K562 (cell line): ENCODE measurements at regions not wholly inside any gene's neighbourhood (a gene's known extent, or its start where the extent isn't known, plus 50 kb on each side); places are given as distances from the start of the nearest gene placed in this dataset.

ENCODE experiments used
- ATAC-seq: fragments of 200-7000 bp; cut with Tn5 transposase; 3 replicates; pipeline ENCODE4 v1.9.1; 2020; ENCODE audit warnings: moderate library complexity
- BruUV-seq: library from RNA; stranded (reverse); fragments of 400-500 nt; replicated peaks from 2 replicates; lab custom pipeline; 2021; lab: Mats Ljungman, UMichigan
- CTCF ChIA-PET: fragments of 300-600 bp; formaldehyde crosslinking; extraction: SDS; loops from one replicate; lab custom pipeline; 2021; ENCODE audit warnings: low intra/inter-chr PET ratio; lab: Yijun Ruan, JAX
- POLR2A ChIA-PET: fragments of 300-600, 350-650 bp; sonication (Branson Sonifier 250); formaldehyde crosslinking; extraction: SDS; loops from one replicate; lab custom pipeline; 2021; ENCODE audit warnings: antibody characterized with exemption, inconsistent platforms; lab: Yijun Ruan, JAX
- DNase-seq, 4 experiments: peaks; one replicate each; pipeline versions ENCODE4 v3.0.0 to v3.0.0-alpha.2; 2011 to 2018; ENCODE audit warnings: low spot score in 3 of 4, mixed read lengths in 3 of 4; ENCODE audit errors: extremely low read depth in 1 of 4
- FAIRE-seq: peaks from 2 replicates; lab custom pipeline; 2011; peaks lifted over from hg19 to GRCh38; lab: Jason Lieb, UNC
- H2AFZ ChIP-seq: 2 replicates; pipeline ENCODE4 v1.6.0; 2011; ENCODE audit warnings: low read depth, low read length, control low read depth, inconsistent platforms
- H3K27ac ChIP-seq: fragments of 200-600 bp; 3 replicates; pipeline ENCODE4 v1.8.0; 2011; ENCODE audit warnings: low read depth, mild to moderate bottlenecking, control low read depth, inconsistent platforms, low read length, moderate library complexity, mixed read lengths; ENCODE audit errors: extremely low read depth
- H3K27me3 ChIP-seq, 2 experiments: fragments of 300-600 bp in 1 of 2; 2 replicates in 1 of 2; 3 replicates in 1 of 2; pipeline versions ENCODE4 v1.6.0 to v1.8.0; 2011; ENCODE audit warnings: inconsistent platforms in 2 of 2, low read length in 2 of 2, mild to moderate bottlenecking in 1 of 2, mixed read lengths in 1 of 2, moderate library complexity in 1 of 2; ENCODE audit not compliant: control insufficient read depth in 2 of 2, insufficient read depth in 2 of 2
- H3K36me3 ChIP-seq: fragments of 300-600 bp; 3 replicates; pipeline ENCODE4 v1.8.0; 2011; ENCODE audit warnings: mild to moderate bottlenecking, low read length, inconsistent platforms; ENCODE audit not compliant: control insufficient read depth, insufficient read depth
- H3K4me1 ChIP-seq, 2 experiments: fragments of 200-600 bp in 1 of 2; replicated peaks in 1 of 2; 2 replicates in 1 of 2; 3 replicates in 1 of 2; pipeline versions ENCODE4 v1.5.1 to v1.8.0; 2011; ENCODE audit warnings: inconsistent platforms in 2 of 2, low read length in 2 of 2, mild to moderate bottlenecking in 1 of 2, mixed read lengths in 1 of 2, moderate library complexity in 1 of 2; ENCODE audit not compliant: control insufficient read depth in 2 of 2, insufficient read depth in 2 of 2
- H3K4me2 ChIP-seq: 2 replicates; pipeline ENCODE4 v1.6.1; 2011; ENCODE audit warnings: low read length, control low read depth, inconsistent platforms, mixed read lengths; ENCODE audit not compliant: insufficient read depth
- H3K4me3 ChIP-seq: fragments of 200-600 bp; sonication (generic), shearing (Covaris generic); 2 replicates; pipeline ENCODE4 v1.5.1; 2016; ENCODE audit warnings: control low read depth, inconsistent platforms
- H3K79me2 ChIP-seq: fragments of 200-600 bp; 3 replicates; pipeline ENCODE4 v1.8.0; 2011; ENCODE audit warnings: low read length, inconsistent platforms; ENCODE audit not compliant: control insufficient read depth, insufficient read depth
- H3K9ac ChIP-seq, 2 experiments: 2 replicates each; pipeline versions ENCODE4 v1.6.0 to v1.6.1; 2011; ENCODE audit warnings: low read depth in 2 of 2, low read length in 2 of 2, control low read depth in 1 of 2, inconsistent platforms in 1 of 2, mild to moderate bottlenecking in 1 of 2, mixed read lengths in 1 of 2; ENCODE audit not compliant: insufficient read depth in 1 of 2
- H3K9me1 ChIP-seq: one replicate; pipeline ENCODE4 v1.6.0; 2011; ENCODE audit warnings: inconsistent platforms, mild to moderate bottlenecking, low read length, moderate library complexity; ENCODE audit not compliant: control insufficient read depth, insufficient read depth
- H3K9me3 ChIP-seq: replicated peaks from 2 replicates; pipeline ENCODE4 v1.5.1; 2011; ENCODE audit warnings: low read depth, low read length, inconsistent platforms; ENCODE audit not compliant: control insufficient read depth, insufficient read depth
- H4K20me1 ChIP-seq: replicated peaks from 2 replicates; pipeline ENCODE4 v1.6.1; 2011; ENCODE audit warnings: low read length, inconsistent platforms, mixed read lengths; ENCODE audit not compliant: control insufficient read depth, insufficient read depth
- ARID4B ChIP-seq: sonication (generic); formaldehyde crosslinking; IDR thresholded peaks from 2 replicates; pipeline ENCODE4 v1.8.0; 2022; ENCODE audit warnings: mild to moderate bottlenecking, missing genetic modification reagents
- BRF1 ChIP-seq: IDR thresholded peaks from 3 replicates; pipeline ENCODE4 v1.6.1; 2011; ENCODE audit warnings: borderline replicate concordance, mild to moderate bottlenecking; ENCODE audit not compliant: insufficient read length; ENCODE audit errors: extremely low read depth
- CBFA2T3 ChIP-seq: fragments of 450-650 bp; IDR thresholded peaks from 2 replicates; pipeline ENCODE4 v1.6.1; 2017
- EWSR1 ChIP-seq: fragments of 450-650 bp; IDR thresholded peaks from 2 replicates; pipeline ENCODE4 v1.6.1; 2018; ENCODE audit warnings: borderline replicate concordance, mild to moderate bottlenecking, low read depth, moderate library complexity; ENCODE audit not compliant: partially characterized antibody
- KAT2B ChIP-seq: IDR thresholded peaks from one replicate; pipeline ENCODE4 v1.6.1; 2012; ENCODE audit warnings: low read depth, mild to moderate bottlenecking, control low read depth, inconsistent platforms, low read length, moderate library complexity
- MECOM ChIP-seq: fragments of 250-450 bp; sonication (Bioruptor Pico); IDR thresholded peaks from 2 replicates; pipeline ENCODE4 v1.8.0; 2022; ENCODE audit warnings: inconsistent platforms
- NCOR1 ChIP-seq: fragments of 450-650 bp; IDR thresholded peaks from 2 replicates; pipeline ENCODE4 v1.6.1; 2016; ENCODE audit warnings: mild to moderate bottlenecking, moderate library complexity
- PURB ChIP-seq: sonication (generic); formaldehyde crosslinking; IDR thresholded peaks from 2 replicates; pipeline ENCODE4 v1.9.0; 2021; ENCODE audit warnings: low read depth, mild to moderate bottlenecking, missing genetic modification reagents
- PYGO2 ChIP-seq: fragments of 450-650 bp; IDR thresholded peaks from 2 replicates; pipeline ENCODE4 v1.6.1; 2016; ENCODE audit warnings: mild to moderate bottlenecking, missing genetic modification characterization, moderate library complexity, missing compliant biosample characterization
- SETDB1 ChIP-seq: IDR thresholded peaks from one replicate; pipeline ENCODE4 v1.6.1; 2012; ENCODE audit warnings: low read length, control low read depth, inconsistent platforms
- SMARCA4 ChIP-seq: fragments of 450-650 bp; IDR thresholded peaks from 2 replicates; pipeline ENCODE4 v1.6.1; 2016
- SMC3 ChIP-seq: conservative IDR thresholded peaks from 2 replicates; pipeline ENCODE4 v1.6.1; 2011; ENCODE audit warnings: low read depth, low read length, improper control_type of control experiment; ENCODE audit not compliant: insufficient read depth
- SREBF1 ChIP-seq: fragments of 150-350 bp; IDR thresholded peaks from 2 replicates; pipeline ENCODE4 v1.6.1; 2014; ENCODE audit warnings: antibody characterized with exemption, low read depth, low read length, borderline replicate concordance
- ZBTB1 ChIP-seq: sonication (generic); formaldehyde crosslinking; IDR thresholded peaks from 2 replicates; pipeline ENCODE4 v1.8.1; 2023; ENCODE audit warnings: missing genetic modification reagents, low read depth, mild to moderate bottlenecking, borderline replicate concordance
- ZNF589 ChIP-seq: fragments of 200-800 bp; sonication (Bioruptor generic); IDR thresholded peaks from 2 replicates; pipeline ENCODE4 v1.6.1; 2016; ENCODE audit warnings: low read depth, missing genetic modification characterization, missing compliant biosample characterization
- ZNF695 ChIP-seq: fragments of 450-650 bp; formaldehyde crosslinking; IDR thresholded peaks from 2 replicates; pipeline ENCODE4 v1.4.0; 2020; ENCODE audit warnings: mild to moderate bottlenecking, moderate library complexity
- ZNF780A ChIP-seq: fragments of 250-450 bp; sonication (Bioruptor Pico); IDR thresholded peaks from 2 replicates; pipeline ENCODE4 v1.5.0; 2021; ENCODE audit warnings: mild to moderate bottlenecking
- ZSCAN29 ChIP-seq: fragments of 450-650 bp; IDR thresholded peaks from 2 replicates; pipeline ENCODE4 v1.6.1; 2017
- WGBS: fragments of 100-300 bp; shearing (Covaris generic); methylation state at CpG from one replicate; pipeline ENCODE4 v1.1.6; 2016; ENCODE audit warnings: low coverage, mixed read lengths; ENCODE audit not compliant: insufficient coverage; ENCODE audit errors: missing lambda C conversion rate; 5-methylcytosine and 5-hydroxymethylcytosine counted together
- in situ Hi-C: fragments of 300-500 bp; cut with MboI; formaldehyde crosslinking; loops from 4 replicates; pipeline ENCODE4 v1.15.0; 2018; ENCODE audit warnings: inconsistent platforms, mixed read lengths
- intact Hi-C: fragments of 100-400 bp; cut with micrococcal nuclease; formaldehyde crosslinking; loops from 2 replicates; pipeline ENCODE4 v1.14.2; 2022

DNA sequence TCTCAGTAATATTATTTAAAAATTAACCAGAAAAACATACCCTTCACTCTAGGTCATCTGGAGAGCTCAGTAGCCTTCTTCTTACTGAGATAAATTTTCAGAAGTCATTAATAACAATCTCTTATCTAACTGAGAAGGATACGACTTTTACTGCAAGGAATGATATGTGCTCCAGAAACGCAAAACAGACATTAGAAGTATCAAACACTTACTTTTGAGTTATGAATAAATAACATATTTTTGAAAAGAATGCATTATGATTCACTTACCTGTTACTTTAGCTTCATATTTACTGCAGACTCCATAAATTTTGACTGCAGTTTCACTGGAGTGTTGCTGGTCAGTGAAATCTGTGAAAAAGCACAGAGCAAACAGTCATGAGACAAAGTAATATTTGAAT is 668.7 kb upstream of the NRSN1 start (continued):
- no peak for TF ChIP-seq PURB (CRISPR knock-in tag)

DNA sequence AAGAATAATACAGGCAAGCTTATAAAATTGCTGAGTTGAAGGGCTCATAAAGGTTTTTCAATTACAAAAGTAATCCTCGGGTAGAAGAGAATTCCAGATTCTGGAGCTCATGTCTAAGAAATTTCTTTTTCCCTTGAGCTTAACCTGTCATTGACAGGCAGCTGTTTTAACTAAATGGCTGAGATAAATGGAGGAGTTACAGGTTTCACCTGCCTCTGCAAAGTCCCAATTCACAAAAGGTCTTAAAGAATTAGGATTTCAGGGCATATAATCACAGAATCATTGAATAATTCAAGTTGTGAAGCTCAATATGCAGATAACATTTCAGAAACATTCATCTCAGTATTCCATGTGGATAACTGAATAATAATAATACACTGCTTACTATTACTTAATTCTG is 660.1 kb upstream of the NRSN1 start:
- CTCF ChIA-PET = no interaction called here
- WGBS = 0% methylated on average over 1 of the region's 1 CpG
- POLR2A ChIA-PET = no interaction called here
- no peaks in the 10 kb centered on the region for H3K27me3 ChIP-seq
- no peaks in the 10 kb centered on the region for H4K20me1 ChIP-seq
- H3K4me3 ChIP-seq = no peak overlapping the region
- no peak overlapping the region for H3K27ac ChIP-seq
- H3K9me1 ChIP-seq = no peaks in the 10 kb centered on the region
- H3K36me3 ChIP-seq = no peaks in the 10 kb centered on the region
- H3K9me3 ChIP-seq = no peaks in the 10 kb centered on the region; the same call in 1 of the 2 replicates
- no peak overlapping the region for H2AFZ ChIP-seq
- intact Hi-C loops (no loop called here), in situ Hi-C loops (no loop called here)
- no peak overlapping the region for H3K4me2 ChIP-seq
- no peaks in the 10 kb centered on the region for H3K4me1 ChIP-seq
- no peak overlapping the region for H3K9ac ChIP-seq
- TF ChIP-seq ZNF589 (CRISPR knock-in tag) (no peak), NCOR1 (no peak), SREBF1 (no peak), SMC3 (no peak), KAT2B (no peak), ZBTB1 (CRISPR knock-in tag) (no peak), MECOM (CRISPR knock-in tag) (no peak), ARID4B (CRISPR knock-in tag) (no peak), BRF1 (no peak), ZNF695 (CRISPR knock-in tag) (no peak), PYGO2 (tag) (no peak), SETDB1 (no peak), EWSR1 (no peak), ZSCAN29 (no peak), CBFA2T3 (no peak), ZNF780A (CRISPR knock-in tag) (no peak), SMARCA4 (no peak)
- H3K79me2 ChIP-seq = no peaks in the 10 kb centered on the region
- FAIRE-seq (no peak), ATAC-seq (no peak), DNase-seq (no peak)
- no TSS peak for BruUV-seq
